ENCODE measurements at regions not wholly inside any gene's neighbourhood (a gene's known extent, or its start where the extent isn't known, plus 50 kb on each side); places are given as distances from the start of the nearest gene placed in this dataset.

DNA sequence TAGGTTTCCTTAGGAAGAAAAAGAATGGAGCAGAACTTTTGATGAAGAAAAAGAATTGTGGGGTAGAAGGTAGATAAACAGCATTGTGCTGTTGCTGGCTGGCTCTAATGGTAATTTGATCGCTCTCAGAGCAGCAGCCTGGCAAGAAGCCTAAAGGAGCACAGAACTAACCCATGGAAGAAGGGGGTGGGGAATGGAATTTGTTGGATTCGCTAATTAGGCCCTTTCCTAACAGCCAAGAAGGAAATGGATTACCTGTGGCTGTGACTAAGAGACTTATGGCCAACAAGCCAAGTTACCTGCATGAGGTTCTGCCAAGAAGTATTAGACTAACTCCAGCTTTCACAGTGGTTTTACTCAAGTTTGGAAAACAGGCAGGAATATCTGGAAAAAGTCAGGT is 210.6 kb downstream of the IKZF2 start:
- ChIA-PET POLR2A (no interaction called here), CTCF (ENCODE audit: low intra/inter-chr PET ratio) (no interaction called here)
- Histone ChIP-seq H4K20me1 (replicated peaks; ENCODE audit: control insufficient read depth, insufficient read depth, low read length) (no peaks in the 10 kb centered on the region), H3K27ac (ENCODE audit: extremely low read depth, low read depth, low read length) (no peak overlapping the region), H3K36me3 (ENCODE audit: control insufficient read depth, insufficient read depth, low read length) (no peaks in the 10 kb centered on the region), H3K9me3 (replicated peaks; ENCODE audit: control insufficient read depth, insufficient read depth, low read depth, low read length) (no peaks in the 10 kb centered on the region), H3K4me1 (replicated peaks in 1 of 2; ENCODE audit: control insufficient read depth in 2 of 2, insufficient read depth in 2 of 2, low read length in 2 of 2) (no peaks in the 10 kb centered on the region), H3K9ac (ENCODE audit: insufficient read depth in 1 of 2, low read depth in 2 of 2, low read length in 2 of 2) (no peak overlapping the region), H3K4me2 (ENCODE audit: insufficient read depth, low read length) (no peak overlapping the region), H3K4me3 (no peak overlapping the region), H2AFZ (ENCODE audit: low read depth, low read length) (no peak overlapping the region), H3K9me1 (ENCODE audit: control insufficient read depth, insufficient read depth, low read length) (no peaks in the 10 kb centered on the region), H3K27me3 (ENCODE audit: control insufficient read depth in 2 of 2, insufficient read depth in 2 of 2, low read length in 2 of 2) (no peaks in the 10 kb centered on the region), H3K79me2 (ENCODE audit: control insufficient read depth, insufficient read depth, low read length) (no peaks in the 10 kb centered on the region)
- intact Hi-C loops (cut with micrococcal nuclease), result no loop called here
- 0% methylated on average over 2 of the region's 2 CpGs for WGBS (ENCODE audit: insufficient coverage, low coverage, missing lambda C conversion rate)
- FAIRE-seq (no peak), DNase-seq (ENCODE audit: extremely low read depth in 1 of 4, low spot score in 3 of 4) (no peak), ATAC-seq (no peak)
- in situ Hi-C loops (cut with MboI), result no loop called here
- no TSS peak for BruUV-seq (replicated peaks)
- no peak for TF ChIP-seq BCOR (IDR thresholded peaks at IDR 0.05)
- no peak for TF ChIP-seq ZNF311 (CRISPR knock-in tag; IDR thresholded peaks at IDR 0.05)
- TF ChIP-seq KLF6 (CRISPR knock-in tag; IDR thresholded peaks at IDR 0.05; ENCODE audit: borderline replicate concordance), result no peak
- TF ChIP-seq CBX1 (IDR thresholded peaks at IDR 0.05; ENCODE audit: low read depth), result no peak
- TF ChIP-seq, protein P1, sequence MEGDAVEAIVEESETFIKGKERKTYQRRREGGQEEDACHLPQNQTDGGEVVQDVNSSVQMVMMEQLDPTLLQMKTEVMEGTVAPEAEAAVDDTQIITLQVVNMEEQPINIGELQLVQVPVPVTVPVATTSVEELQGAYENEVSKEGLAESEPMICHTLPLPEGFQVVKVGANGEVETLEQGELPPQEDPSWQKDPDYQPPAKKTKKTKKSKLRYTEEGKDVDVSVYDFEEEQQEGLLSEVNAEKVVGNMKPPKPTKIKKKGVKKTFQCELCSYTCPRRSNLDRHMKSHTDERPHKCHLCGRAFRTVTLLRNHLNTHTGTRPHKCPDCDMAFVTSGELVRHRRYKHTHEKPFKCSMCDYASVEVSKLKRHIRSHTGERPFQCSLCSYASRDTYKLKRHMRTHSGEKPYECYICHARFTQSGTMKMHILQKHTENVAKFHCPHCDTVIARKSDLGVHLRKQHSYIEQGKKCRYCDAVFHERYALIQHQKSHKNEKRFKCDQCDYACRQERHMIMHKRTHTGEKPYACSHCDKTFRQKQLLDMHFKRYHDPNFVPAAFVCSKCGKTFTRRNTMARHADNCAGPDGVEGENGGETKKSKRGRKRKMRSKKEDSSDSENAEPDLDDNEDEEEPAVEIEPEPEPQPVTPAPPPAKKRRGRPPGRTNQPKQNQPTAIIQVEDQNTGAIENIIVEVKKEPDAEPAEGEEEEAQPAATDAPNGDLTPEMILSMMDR (IDR thresholded peaks at IDR 0.05 in 2 of 3, conservative IDR thresholded peaks at IDR 0.05 in 1 of 3; ENCODE audit: insufficient read depth in 2 of 3, low read depth in 1 of 3, low read length in 3 of 3), result no peak
- no peak for TF ChIP-seq C11orf30 (IDR thresholded peaks at IDR 0.05; ENCODE audit: low read depth)
- no peak for TF ChIP-seq ZNF140 (CRISPR knock-in tag; IDR thresholded peaks at IDR 0.05)
- TF ChIP-seq, protein P2, sequence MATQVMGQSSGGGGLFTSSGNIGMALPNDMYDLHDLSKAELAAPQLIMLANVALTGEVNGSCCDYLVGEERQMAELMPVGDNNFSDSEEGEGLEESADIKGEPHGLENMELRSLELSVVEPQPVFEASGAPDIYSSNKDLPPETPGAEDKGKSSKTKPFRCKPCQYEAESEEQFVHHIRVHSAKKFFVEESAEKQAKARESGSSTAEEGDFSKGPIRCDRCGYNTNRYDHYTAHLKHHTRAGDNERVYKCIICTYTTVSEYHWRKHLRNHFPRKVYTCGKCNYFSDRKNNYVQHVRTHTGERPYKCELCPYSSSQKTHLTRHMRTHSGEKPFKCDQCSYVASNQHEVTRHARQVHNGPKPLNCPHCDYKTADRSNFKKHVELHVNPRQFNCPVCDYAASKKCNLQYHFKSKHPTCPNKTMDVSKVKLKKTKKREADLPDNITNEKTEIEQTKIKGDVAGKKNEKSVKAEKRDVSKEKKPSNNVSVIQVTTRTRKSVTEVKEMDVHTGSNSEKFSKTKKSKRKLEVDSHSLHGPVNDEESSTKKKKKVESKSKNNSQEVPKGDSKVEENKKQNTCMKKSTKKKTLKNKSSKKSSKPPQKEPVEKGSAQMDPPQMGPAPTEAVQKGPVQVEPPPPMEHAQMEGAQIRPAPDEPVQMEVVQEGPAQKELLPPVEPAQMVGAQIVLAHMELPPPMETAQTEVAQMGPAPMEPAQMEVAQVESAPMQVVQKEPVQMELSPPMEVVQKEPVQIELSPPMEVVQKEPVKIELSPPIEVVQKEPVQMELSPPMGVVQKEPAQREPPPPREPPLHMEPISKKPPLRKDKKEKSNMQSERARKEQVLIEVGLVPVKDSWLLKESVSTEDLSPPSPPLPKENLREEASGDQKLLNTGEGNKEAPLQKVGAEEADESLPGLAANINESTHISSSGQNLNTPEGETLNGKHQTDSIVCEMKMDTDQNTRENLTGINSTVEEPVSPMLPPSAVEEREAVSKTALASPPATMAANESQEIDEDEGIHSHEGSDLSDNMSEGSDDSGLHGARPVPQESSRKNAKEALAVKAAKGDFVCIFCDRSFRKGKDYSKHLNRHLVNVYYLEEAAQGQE (IDR thresholded peaks at IDR 0.05; ENCODE audit: borderline replicate concordance), result no peak
- TF ChIP-seq, protein P2 (CRISPR knock-in tag; IDR thresholded peaks at IDR 0.05; ENCODE audit: low read depth), result no peak
- no peak for TF ChIP-seq SREBF2 (CRISPR knock-in tag; IDR thresholded peaks at IDR 0.05)
- TF ChIP-seq PHB2 (IDR thresholded peaks at IDR 0.05; ENCODE audit: low read depth), result no peak
- no peak for TF ChIP-seq ZNF584 (CRISPR knock-in tag; IDR thresholded peaks at IDR 0.05; ENCODE audit: low read depth)
- TF ChIP-seq ZC3H4 (CRISPR knock-in tag; IDR thresholded peaks at IDR 0.05; ENCODE audit: borderline replicate concordance), result no peak
- TF ChIP-seq NR2F6 (CRISPR knock-in tag; IDR thresholded peaks at IDR 0.05), result no peak
- no peak for TF ChIP-seq KLF16 (IDR thresholded peaks at IDR 0.05)
- TF ChIP-seq BDP1 (IDR thresholded peaks at IDR 0.05; ENCODE audit: insufficient read depth, insufficient read length), result no peak
- TF ChIP-seq TAF1 (IDR thresholded peaks at IDR 0.05; ENCODE audit: control insufficient read depth, extremely low read depth, insufficient read depth, low read length, severe bottlenecking), result no peak

All from K562 (cell line).